Activated T-cell treated with anti-CD3 and anti-CD28 coated beads, Interleukin-2, amount 50 U/mL, for 24 hours (primary cell): ENCODE measurements at regions not wholly inside any gene's neighbourhood (a gene's known extent, or its start where the extent isn't known, plus 50 kb on each side); places are given as distances from the start of the nearest gene placed in this dataset.

Source experiments
- DNase-seq: peaks from one replicate; pipeline ENCODE4 v3.0.0-alpha.2; 2020
- H3K27ac Mint-ChIP-seq: 2 replicates; pipeline ENCODE4 v1.8.0; 2020; ENCODE audit warnings: mild to moderate bottlenecking, mixed read lengths
- H3K27me3 Mint-ChIP-seq: 2 replicates; pipeline ENCODE4 v1.8.0; 2020; ENCODE audit warnings: mixed read lengths
- H3K36me3 Mint-ChIP-seq: 2 replicates; pipeline ENCODE4 v1.8.0; 2020; ENCODE audit warnings: low read depth, mixed read lengths
- H3K4me1 Mint-ChIP-seq: 2 replicates; pipeline ENCODE4 v1.8.0; 2020; ENCODE audit warnings: low read depth, mixed read lengths
- H3K4me3 Mint-ChIP-seq: 2 replicates; pipeline ENCODE4 v1.8.0; 2020; ENCODE audit warnings: mild to moderate bottlenecking, moderate library complexity, mixed read lengths
- H3K9me3 Mint-ChIP-seq: 2 replicates; pipeline ENCODE4 v1.8.0; 2020; ENCODE audit warnings: mixed read lengths

GRCh38 chrX:51437521-51437920 is 58.9 kb downstream of the NUDT11 start:
- no peaks in the 10 kb centered on the region for H3K36me3 Mint-ChIP-seq
- H3K4me3 Mint-ChIP-seq = no peak overlapping the region
- peaks cover 52% of the 10 kb centered on the region for H3K27me3 Mint-ChIP-seq
- no peak overlapping the region for H3K27ac Mint-ChIP-seq
- no peaks in the 10 kb centered on the region for H3K9me3 Mint-ChIP-seq
- DNase-seq = no peak
- H3K4me1 Mint-ChIP-seq = no peaks in the 10 kb centered on the region

GRCh38 chrX:51435101-51435500 is 61.3 kb downstream of the NUDT11 start:
- Mint-ChIP-seq H3K4me3 (no peak overlapping the region), H3K4me1 (no peaks in the 10 kb centered on the region), H3K27me3 (peaks cover 55% of the 10 kb centered on the region), H3K27ac (no peak overlapping the region), H3K9me3 (no peaks in the 10 kb centered on the region), H3K36me3 (no peaks in the 10 kb centered on the region)
- DNase-seq = no peak

- H3K27me3 Mint-ChIP-seq = peaks cover 43% of the 10 kb centered on the region
- no peaks in the 10 kb centered on the region for H3K9me3 Mint-ChIP-seq
- no peak overlapping the region for H3K4me3 Mint-ChIP-seq
- peaks cover 14% of the 10 kb centered on the region for H3K4me1 Mint-ChIP-seq
- H3K27ac Mint-ChIP-seq = no peak overlapping the region
- DNase-seq = no peak
- no peaks in the 10 kb centered on the region for H3K36me3 Mint-ChIP-seq
Measured at GRCh38 chrX:51421972-51422597, 74.3 kb downstream of the NUDT11 start.

- peaks cover 14% of the 10 kb centered on the region for H3K4me1 Mint-ChIP-seq
- no peaks in the 10 kb centered on the region for H3K36me3 Mint-ChIP-seq
- peaks cover 52% of the 10 kb centered on the region for H3K27me3 Mint-ChIP-seq
- no peaks in the 10 kb centered on the region for H3K9me3 Mint-ChIP-seq
- no peak overlapping the region for H3K4me3 Mint-ChIP-seq
- no peak for DNase-seq
- no peak overlapping the region for H3K27ac Mint-ChIP-seq
Measured at GRCh38 chrX:51420610-51421009, 75.8 kb downstream of the NUDT11 start.

- H3K4me1 Mint-ChIP-seq = peaks cover 2% of the 10 kb centered on the region
- no peaks in the 10 kb centered on the region for H3K36me3 Mint-ChIP-seq
- H3K4me3 Mint-ChIP-seq = no peak overlapping the region
- peaks cover 24% of the 10 kb centered on the region for H3K27me3 Mint-ChIP-seq
- no peak for DNase-seq
- H3K9me3 Mint-ChIP-seq = no peaks in the 10 kb centered on the region
- no peak overlapping the region for H3K27ac Mint-ChIP-seq
Measured at GRCh38 chrX:51408462-51408861, 75.8 kb downstream of the NUDT10 start.

- Mint-ChIP-seq H3K4me1 (peaks cover 2% of the 10 kb centered on the region), H3K9me3 (no peaks in the 10 kb centered on the region), H3K27me3 (peaks cover 22% of the 10 kb centered on the region), H3K36me3 (no peaks in the 10 kb centered on the region), H3K27ac (no peak overlapping the region), H3K4me3 (no peak overlapping the region)
- no peak for DNase-seq
Measured at GRCh38 chrX:51407520-51408409, 75.1 kb downstream of the NUDT10 start.

GRCh38 chrX:51406688-51407519 is 74.3 kb downstream of the NUDT10 start:
- no peaks in the 10 kb centered on the region for H3K36me3 Mint-ChIP-seq
- no peak overlapping the region for H3K4me3 Mint-ChIP-seq
- no peak for DNase-seq
- H3K4me1 Mint-ChIP-seq = peaks cover 2% of the 10 kb centered on the region
- H3K9me3 Mint-ChIP-seq = no peaks in the 10 kb centered on the region
- no peak overlapping the region for H3K27ac Mint-ChIP-seq
- peaks cover 21% of the 10 kb centered on the region for H3K27me3 Mint-ChIP-seq

GRCh38 chrX:51404445-51404844 is 71.8 kb downstream of the NUDT10 start:
- no peak for DNase-seq
- no peaks in the 10 kb centered on the region for H3K9me3 Mint-ChIP-seq
- H3K36me3 Mint-ChIP-seq = no peaks in the 10 kb centered on the region
- H3K27me3 Mint-ChIP-seq = peaks cover 19% of the 10 kb centered on the region
- no peak overlapping the region for H3K27ac Mint-ChIP-seq
- peaks cover 5% of the 10 kb centered on the region for H3K4me1 Mint-ChIP-seq
- H3K4me3 Mint-ChIP-seq = no peak overlapping the region

GRCh38 chrX:51395810-51396728 is 63.4 kb downstream of the NUDT10 start:
- Mint-ChIP-seq H3K27me3 (peaks cover 19% of the 10 kb centered on the region), H3K27ac (peak overlapping the region; percentile 85), H3K4me1 (peaks cover 46% of the 10 kb centered on the region), H3K9me3 (peaks cover 3% of the 10 kb centered on the region), H3K36me3 (no peaks in the 10 kb centered on the region), H3K4me3 (peak overlapping the region; percentile 83)
- peak; percentile 72 for DNase-seq

GRCh38 chrX:51395480-51395809 is 62.8 kb downstream of the NUDT10 start:
- H3K4me1 Mint-ChIP-seq = peaks cover 46% of the 10 kb centered on the region
- H3K4me3 Mint-ChIP-seq = peak overlapping the region; percentile 83
- no peak for DNase-seq
- H3K9me3 Mint-ChIP-seq = peaks cover 3% of the 10 kb centered on the region
- H3K27me3 Mint-ChIP-seq = peaks cover 21% of the 10 kb centered on the region
- no peak overlapping the region for H3K27ac Mint-ChIP-seq
- no peaks in the 10 kb centered on the region for H3K36me3 Mint-ChIP-seq
